ENCODE measurements at regions not wholly inside any gene's neighbourhood (a gene's known extent, or its start where the extent isn't known, plus 50 kb on each side); places are given as distances from the start of the nearest gene placed in this dataset.

DNA sequence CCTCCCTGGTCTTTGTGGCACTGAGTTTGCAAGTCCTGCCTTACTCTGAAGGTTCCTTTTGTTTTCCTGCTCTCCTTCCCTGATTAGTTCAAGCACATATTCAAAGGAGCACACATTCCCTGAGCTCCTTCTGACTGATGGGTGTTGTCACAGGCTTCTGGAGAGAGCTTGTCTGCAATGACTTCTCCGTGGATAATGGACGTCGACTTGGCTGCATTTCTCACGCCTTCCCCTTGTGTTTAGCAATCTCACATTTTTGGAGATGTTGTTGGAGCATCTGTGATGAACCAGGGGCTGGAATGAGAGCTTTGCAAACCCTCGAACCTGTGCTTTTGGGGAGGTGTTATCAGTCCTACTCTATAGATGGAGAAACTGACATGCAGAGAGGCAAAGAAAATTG, 375.4 kb upstream of the PROK2 start:
- TF ChIP-seq, protein P1, sequence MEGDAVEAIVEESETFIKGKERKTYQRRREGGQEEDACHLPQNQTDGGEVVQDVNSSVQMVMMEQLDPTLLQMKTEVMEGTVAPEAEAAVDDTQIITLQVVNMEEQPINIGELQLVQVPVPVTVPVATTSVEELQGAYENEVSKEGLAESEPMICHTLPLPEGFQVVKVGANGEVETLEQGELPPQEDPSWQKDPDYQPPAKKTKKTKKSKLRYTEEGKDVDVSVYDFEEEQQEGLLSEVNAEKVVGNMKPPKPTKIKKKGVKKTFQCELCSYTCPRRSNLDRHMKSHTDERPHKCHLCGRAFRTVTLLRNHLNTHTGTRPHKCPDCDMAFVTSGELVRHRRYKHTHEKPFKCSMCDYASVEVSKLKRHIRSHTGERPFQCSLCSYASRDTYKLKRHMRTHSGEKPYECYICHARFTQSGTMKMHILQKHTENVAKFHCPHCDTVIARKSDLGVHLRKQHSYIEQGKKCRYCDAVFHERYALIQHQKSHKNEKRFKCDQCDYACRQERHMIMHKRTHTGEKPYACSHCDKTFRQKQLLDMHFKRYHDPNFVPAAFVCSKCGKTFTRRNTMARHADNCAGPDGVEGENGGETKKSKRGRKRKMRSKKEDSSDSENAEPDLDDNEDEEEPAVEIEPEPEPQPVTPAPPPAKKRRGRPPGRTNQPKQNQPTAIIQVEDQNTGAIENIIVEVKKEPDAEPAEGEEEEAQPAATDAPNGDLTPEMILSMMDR (IDR thresholded peaks at IDR 0.05), result no peak
- no peak for TF ChIP-seq EP300 (IDR thresholded peaks at IDR 0.05)
